HG02588 (cell line): ENCODE measurements at regions not wholly inside any gene's neighbourhood (a gene's known extent, or its start where the extent isn't known, plus 50 kb on each side); places are given as distances from the start of the nearest gene placed in this dataset.

Experiments
- ATAC-seq: cut with Tn5 transposase; IDR thresholded peaks from one replicate; pipeline ENCODE4 v1.9.1; 2021; ENCODE audit warnings: mild to moderate bottlenecking, moderate library complexity; ENCODE audit not compliant: unreplicated experiment

DNA sequence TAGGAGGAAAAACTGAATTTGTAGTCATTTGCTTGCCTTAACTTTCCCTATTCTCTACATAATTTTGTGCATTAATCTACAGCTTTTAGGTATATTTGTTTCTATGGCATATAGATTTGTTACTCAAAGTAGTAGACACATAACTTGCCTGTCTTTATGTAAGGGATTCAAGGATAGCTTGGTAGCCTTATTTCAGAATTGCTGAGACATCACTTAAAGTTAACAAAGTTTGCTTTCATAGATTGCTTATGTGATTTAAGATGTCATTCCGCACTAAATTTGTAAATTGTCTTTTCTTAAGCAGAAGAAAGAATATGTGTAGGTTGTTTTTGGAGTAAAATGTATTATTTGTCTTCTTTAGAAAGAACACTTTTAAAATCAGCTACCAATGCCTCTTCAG, 477.7 kb upstream of the NOVA1 start:
- no peak for ATAC-seq

DNA sequence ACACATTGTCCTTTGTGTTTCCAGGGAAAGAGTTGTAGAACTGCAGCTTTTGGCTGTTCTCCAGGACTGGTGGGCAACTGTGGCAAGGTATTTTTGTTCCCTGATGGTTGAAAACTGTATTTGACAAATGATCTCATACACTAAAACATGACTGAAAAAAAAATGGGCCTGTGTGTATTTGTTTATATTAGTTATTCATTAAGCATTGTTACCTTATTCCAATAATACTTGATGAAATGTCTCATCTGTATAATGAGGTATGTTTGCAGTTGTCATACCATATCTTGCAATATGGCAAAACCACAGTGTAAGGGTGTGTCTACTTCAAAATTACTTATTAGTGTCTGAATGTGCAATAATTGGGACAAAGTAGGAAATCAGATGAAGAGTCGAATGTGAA, 479.4 kb upstream of the NOVA1 start:
- ATAC-seq, result no peak

DNA sequence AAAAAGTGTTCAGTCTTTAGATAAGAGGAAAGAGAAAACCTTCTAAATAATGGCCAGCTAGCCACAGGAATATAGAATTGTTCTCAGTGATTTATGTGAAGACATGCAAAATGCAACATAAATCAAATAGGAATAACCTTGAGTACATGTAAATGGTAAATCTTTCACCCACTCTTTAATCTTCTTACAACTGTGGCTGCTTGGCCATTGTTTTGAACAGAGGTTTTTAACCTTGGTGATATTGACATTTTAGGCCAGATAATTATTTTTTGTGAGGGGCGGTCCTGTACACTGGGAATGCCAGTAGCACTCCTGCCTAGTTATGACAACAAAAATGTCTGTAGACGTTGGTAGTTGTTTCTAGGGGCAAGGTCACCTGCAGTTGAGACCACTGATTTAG, 479.9 kb upstream of the NOVA1 start:
- no peak for ATAC-seq

DNA sequence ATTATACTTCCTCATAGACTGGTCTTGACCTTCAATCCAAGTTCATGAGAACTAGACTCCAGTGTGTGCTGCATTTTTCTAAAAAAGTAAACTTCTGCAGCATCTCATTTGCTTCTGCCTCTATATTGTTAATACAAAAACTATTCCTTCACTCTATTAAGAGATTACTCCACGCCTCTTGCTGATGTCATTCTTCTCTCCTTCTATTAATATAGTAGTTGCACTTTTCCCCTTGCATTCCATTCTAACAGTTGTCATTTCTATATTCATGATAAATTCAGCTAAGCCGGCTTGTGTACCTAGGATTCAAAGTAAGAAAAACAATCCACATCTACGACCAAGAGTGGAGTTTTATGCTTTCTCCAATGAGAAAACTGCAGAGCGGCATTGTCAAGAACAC, 480.4 kb upstream of the NOVA1 start:
- no peak for ATAC-seq

DNA sequence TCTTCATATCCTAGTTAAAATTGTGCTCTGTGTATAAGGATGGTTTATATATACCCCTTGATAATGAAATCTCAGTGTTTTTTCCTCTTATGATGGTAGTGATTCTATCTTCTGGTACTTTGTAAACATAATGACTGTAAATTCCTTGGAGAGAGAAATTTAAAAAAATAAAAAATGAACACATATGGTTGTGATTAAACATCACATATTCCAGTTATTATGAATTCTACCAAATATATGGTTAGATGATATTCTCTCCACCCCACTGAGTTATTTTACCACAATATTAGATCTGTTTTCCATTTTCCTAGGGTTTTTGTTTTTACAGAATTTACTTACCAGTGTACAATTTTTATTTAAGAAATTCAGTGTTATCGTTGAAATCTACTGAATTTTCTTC, 481.9 kb upstream of the NOVA1 start:
- no peak for ATAC-seq

DNA sequence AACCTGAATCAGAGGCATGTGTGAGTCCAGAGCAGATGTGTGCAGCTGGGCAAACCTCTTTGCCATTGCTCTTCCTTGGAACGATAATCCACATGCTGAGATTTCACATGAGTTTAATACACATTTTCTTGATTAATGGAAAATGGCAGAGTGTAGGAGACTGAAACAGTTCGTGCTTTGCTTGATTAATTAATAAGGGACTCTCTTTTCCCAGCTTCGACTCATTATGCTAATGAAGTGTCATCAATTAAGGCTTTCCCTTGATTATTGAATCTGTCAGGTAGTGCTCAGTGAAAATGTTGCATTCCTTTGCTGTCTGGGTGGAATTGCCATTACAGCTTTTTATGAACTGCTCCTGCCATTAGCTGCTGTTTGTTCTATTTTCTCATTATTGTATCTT, 487.7 kb upstream of the NOVA1 start:
- no peak for ATAC-seq

DNA sequence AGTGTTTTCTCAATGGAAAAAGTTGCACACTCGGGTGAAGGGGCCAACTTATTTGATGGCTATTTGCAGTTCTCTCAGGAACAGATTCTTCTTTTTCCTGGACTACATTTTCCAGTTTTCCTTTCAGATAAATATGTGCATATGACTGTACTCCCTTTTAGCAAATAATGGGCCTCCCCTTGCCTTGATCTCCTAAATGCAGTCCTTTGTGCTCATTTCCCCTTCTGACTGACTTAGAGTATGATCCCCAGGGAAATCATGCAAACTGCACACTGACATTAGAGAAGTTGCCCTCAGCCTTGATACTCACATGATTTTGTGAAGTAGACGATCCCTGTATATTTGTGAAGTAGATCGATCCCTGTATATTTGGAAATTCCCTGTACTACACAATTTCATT, 492.9 kb upstream of the NOVA1 start:
- ATAC-seq, result no peak

DNA sequence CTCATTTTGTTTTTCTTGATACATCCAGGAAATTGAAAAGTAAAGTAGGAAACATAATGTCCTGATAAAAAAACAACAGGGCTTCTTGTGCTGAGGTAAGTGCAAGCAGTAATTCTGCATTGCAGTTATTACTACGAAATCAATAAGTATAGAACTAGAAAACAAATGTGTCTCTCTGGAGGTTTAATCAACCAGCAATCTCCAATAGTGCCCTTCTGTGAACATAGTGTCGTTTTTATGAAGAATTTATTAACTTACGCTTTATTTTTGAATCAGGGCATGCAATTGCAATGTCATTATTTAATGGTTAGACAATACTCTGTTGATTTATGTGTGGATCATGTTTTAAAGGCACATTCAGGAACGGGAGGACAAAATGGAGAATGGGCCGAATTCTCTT, 494.1 kb upstream of the NOVA1 start:
- ATAC-seq, result no peak

DNA sequence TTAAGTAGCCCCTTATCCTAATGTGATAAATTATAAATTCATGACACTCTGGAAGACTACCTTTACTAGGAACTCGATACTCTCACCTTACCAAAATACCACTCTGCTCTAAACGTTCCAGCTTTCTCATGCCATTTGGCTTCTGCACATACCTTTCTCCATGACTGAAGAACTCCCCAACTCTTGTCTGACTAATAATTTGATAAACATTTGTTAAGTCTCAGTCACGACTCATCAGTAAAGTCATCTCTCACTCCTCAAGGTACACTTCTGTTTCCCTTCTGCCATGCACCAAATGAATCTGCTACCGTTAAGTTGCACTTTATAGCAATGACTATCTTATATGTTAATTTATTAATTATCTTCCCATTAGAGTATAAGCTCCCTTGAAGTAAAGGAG, 498.3 kb upstream of the NOVA1 start:
- no peak for ATAC-seq

DNA sequence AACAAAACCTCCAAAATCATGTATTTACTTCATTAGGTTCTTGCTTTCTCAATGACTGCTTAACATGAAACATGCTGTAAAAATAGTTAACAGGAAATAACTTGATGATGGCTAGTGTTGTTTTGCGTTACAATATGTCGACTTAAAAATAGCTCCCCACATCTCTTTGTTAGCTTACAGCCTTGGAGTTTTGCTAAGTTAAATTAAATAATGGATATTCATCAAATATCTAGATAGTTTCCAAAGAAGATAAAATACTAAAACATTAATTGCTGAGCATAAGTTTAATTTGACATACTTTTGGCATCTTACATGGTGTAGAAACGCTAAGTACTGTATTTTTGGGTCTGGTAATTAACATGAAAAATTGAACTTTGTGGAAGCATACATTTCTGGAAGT, 500.6 kb upstream of the NOVA1 start:
- ATAC-seq, result no peak

DNA sequence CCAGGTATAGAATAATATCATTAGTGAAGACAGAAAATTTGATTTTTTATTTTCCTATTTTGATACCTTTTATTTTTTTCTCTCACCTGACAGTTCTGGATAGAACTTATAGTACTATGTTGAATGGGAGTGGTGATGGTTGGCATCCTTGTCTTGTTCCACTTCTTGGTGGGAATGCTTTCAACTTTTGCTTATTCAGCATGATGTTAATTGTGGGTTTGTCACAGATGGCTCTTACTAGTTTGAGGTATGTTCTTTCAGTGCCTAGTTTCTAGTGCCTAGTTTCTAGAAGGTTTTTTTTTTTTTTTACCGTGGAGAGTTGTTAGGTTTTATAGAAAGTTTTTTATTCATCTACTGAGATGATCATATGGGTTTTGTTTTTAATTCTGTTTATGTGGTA, 516.3 kb upstream of the NOVA1 start:
- ATAC-seq, result no peak

DNA sequence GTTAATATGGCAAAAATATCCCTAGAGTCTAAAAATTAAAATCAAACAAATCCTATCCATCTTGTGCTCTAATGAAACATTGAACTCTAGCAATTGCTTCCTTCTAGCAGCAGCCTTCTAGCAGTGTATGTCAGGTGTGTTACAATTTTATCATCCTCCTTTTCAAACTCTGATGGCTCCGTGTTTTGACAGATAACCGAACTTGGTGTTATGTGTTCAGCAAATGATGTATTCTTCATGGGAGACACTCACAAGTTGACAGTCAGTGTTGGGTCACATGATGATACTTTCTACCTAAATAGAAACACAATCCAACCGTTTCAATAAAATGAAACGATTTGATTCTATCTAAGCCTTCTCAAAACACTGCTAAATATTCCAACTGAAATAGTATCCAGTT, 525.3 kb upstream of the NOVA1 start:
- no peak for ATAC-seq

DNA sequence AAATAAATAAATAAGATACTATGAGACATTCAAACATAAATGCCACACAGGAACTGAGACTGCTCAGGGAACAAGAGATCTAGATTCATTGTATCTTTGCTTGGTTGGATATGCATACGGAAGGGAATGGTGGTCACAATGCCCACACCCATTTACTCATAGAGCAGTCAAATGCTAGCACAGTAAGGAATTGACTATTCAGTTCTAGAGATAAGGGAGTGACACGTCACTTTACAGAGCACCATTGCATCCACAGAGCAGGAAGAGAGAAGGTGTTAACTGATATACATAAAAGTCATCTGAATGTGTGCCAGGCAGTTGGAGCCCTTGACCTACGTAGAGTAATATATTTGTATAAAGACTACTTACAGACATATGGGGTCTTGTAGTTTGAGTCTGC, 530.0 kb upstream of the NOVA1 start:
- ATAC-seq, result no peak

DNA sequence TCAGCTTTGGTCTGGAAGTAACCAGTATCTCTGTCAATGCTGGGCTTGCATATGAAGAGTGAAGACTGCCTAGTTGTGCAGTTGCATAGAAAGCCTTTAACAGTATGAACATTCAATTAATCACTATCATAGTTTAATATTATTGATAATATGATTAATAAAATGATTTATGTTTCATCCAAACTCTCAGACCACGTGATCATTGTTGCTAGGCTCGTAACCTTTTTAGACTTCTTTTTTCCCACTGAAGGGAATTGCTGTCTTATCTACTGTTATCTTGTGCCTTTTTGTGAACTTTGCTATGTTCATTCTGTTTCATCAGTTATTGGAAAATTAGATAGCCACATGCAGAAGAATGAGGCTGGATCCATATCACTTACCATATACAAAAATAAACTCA, 536.4 kb upstream of the NOVA1 start:
- no peak for ATAC-seq

DNA sequence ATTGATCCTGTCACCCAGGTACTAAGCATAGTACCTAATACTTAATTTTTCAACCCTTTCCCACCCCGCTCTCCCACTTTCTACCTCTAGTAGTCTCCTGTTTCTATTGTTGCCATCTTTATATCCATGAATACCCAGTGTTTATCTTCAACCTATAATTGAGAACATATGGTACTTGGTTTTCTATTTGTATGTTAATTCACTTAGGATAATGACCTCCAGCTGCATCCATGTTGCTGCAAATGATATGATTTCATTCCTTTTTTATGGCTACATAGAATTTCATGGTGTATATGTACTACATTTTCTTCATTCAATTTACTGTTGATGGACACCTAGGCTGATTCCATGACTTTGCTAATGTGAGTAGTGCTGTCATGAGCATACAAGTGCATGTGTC, 547.3 kb upstream of the NOVA1 start:
- ATAC-seq, result no peak

DNA sequence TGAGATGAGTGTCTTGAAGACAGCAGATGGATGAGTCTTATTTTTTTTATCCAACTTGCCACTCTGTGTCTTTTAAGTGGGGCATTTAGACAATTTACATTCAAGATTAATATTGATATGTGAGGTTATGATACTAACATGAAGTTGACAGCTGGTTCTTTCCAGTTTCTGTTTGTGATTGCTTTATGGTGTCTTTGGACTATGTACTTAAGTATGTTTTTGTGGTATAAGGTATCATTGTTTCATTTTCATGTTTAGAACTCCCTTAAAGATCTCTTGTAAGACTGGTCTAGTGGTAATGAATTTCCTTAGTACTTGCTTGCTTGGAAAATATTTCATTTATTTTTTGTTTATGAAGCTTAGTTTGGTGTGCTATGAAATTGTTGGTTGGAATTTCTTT, 550.3 kb upstream of the NOVA1 start:
- no peak for ATAC-seq

DNA sequence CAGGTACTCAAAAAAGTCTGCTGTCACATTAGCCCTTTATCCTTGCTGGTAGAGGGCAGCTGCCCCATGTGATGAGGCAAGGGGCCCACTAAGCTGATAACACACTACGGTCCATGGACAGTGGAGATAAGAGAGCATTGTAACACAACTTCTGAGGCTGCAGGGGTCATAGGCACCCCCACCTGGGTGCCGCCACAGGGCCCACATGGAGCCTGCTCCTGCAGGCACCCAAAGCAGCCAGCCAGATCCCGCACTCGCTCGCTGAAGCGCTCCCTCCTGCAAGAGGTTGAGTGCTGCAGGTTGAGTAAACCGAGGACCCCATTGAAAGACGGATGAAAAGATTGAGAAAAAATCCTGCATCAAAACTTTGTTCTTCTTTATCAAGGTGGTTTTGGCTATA, 566.3 kb upstream of the NOVA1 start:
- ATAC-seq, result no peak

DNA sequence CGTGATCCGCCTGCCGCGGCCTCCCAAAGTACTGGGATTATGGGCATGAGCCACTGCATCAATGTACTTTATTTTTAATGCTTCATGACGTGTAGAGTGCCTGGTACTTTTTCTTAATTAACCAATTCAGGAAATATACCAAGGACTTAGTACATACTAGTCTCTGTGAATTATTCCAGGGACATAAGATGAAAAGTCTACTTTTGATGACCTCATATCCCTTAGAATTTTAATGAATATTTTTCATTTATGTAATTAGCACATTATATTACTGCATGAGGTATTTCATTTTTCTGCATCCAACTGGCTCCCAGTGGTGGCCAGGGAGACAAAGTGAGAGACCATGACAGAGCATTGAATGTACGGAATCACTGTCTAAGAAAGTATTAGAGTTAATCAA, 577.7 kb upstream of the NOVA1 start:
- no peak for ATAC-seq

DNA sequence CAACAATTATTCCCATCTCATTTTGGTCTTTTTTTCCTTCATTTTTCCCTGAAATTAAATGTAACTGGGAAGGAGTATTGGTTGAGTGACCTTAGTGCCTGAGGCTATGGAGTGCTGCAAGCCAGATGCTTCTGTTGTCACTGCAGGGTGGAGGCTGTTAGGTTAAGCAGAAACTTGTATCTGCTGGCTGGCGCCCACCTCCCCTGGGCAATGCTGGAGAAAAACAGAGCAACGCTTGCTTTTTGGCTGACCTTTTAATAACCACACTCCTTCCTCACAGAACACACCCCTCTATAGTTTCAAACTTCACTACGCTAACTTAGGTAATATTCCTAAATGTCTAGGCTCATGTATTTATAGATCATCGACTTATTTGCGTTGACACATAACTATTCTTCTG, 583.5 kb upstream of the NOVA1 start:
- no peak for ATAC-seq

DNA sequence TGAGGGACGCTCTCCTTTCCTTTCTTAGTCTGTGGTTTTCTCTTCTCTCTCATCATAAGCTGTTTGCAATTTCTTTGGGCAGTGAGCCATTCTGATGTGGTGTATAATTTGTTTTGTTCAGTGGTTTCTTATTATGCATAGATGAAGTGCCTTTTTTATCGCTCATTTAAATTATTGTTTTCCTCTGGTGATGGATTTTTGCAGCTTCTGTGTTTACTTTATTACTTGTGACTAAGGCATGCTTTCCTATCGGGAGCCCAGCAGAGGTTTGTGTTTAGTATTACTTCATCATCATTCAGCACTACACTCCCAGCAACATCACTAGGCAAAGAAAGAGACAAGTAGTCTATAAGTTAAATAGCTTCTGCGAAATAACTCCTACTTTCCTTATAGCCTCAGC, 586.6 kb upstream of the NOVA1 start:
- ATAC-seq, result no peak

DNA sequence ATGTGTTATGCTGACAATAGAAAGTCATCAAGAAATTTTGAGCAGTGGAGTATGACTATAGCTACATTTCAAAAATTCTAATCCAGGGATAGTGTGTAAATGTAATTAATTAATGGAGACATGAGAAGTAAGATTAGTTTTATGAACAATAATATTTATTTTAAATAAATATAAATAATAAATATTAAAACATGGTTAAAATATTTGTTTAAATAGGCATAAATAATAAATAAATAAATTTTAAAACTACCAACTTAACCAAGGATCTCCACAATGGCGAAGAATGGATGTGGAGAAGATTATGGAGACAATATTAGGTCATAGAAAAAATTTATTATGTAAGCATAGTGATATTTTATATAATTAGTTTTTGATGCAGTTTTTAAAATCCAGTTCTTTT, 588.2 kb upstream of the NOVA1 start:
- no peak for ATAC-seq

DNA sequence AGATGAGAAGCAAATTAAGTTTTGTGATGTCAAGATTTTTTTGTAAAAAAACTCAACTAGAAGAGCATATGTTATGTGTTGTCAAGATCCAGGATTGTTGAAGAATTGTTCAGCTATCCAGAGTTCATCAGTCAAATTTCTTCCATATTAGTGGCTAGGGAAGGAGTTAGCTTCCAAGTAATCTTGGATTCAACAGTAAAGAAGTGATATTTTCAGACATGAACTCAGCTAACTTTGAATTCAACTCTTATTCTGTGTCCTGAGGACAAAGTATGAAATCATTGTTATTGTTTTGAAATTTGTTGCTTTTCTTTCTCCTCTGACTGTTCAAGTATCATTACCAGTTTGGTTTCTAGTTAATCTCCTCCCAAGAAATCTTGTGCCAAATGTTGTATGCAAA, 589.3 kb upstream of the NOVA1 start:
- no peak for ATAC-seq

DNA sequence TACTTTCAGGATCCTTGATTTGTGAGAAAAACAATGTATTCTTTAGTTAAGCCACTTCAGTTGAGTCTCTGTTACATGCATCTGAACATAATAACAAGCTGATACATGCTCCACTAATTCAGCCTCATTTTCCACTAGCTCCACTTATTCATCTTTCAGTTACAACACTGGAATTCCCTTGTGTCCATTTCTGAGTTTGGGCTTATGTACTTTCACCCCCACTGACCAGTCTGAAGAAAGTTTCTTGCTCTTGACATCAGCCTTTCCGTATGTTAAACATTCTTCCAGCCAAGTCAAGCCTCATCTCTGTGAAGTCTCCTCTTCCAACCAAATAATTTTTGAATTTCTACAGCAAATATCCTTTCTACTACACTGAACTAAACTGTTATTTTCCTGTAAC, 592.5 kb upstream of the NOVA1 start:
- no peak for ATAC-seq

DNA sequence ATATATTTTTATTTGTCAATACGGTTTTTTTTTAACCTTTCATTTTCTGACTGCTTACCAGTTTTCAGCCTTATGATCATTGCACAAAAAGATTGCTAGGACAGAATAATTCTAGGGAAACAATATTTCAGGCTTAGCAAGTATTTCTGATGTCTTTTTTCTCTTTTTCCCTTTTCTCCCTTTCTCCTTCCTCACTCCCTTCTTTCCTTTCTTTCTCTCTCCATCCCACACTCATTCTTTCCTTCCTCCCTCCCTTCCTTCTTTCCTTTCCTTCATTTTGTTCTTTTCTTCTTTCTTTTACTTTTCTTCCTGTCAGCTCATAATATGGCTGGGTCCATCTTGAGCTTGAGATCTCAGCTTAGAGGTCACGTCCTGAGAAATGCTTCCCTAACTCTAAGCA, 601.4 kb upstream of the NOVA1 start:
- no peak for ATAC-seq
